ENCODE measurements at regions not wholly inside any gene's neighbourhood (a gene's known extent, or its start where the extent isn't known, plus 50 kb on each side); places are given as distances from the start of the nearest gene placed in this dataset.

GRCh38 chr17:70752966-70753467 is 583.7 kb downstream of the KCNJ2 start:
- H3K4me2 ChIP-seq (ENCODE audit: low read length), result no peak overlapping the region
- H3K9me2 ChIP-seq (ENCODE audit: low read depth, low read length), result no peaks in the 10 kb centered on the region
- no peaks in the 10 kb centered on the region for H3K4me1 ChIP-seq (ENCODE audit: insufficient read depth, low read length, severe bottlenecking)
- H3K36me3 ChIP-seq (ENCODE audit: insufficient read depth, low read length), result no peaks in the 10 kb centered on the region
- no peaks in the 10 kb centered on the region for H3K79me2 ChIP-seq (ENCODE audit: insufficient read depth, low read length)
- no peaks in the 10 kb centered on the region; the same call in 1 of the 2 replicates for H3K9me3 ChIP-seq (ENCODE audit: low read length)
- H3K27me3 ChIP-seq (ENCODE audit: insufficient read depth, low read length), result no peaks in the 10 kb centered on the region
- no peaks in the 10 kb centered on the region for H3F3A ChIP-seq (ENCODE audit: insufficient read depth, low read length)
- no peak overlapping the region for H3K4me3 ChIP-seq (ENCODE audit: low read depth, low read length, poor library complexity, severe bottlenecking)
- no peaks in the 10 kb centered on the region for H4K20me1 ChIP-seq (ENCODE audit: insufficient read depth, low read length)
- H3K27ac ChIP-seq (ENCODE audit: low read depth, low read length, poor library complexity, severe bottlenecking), result no peak overlapping the region
- H3K9ac ChIP-seq (ENCODE audit: low read length), result no peak overlapping the region
- H2AFZ ChIP-seq (ENCODE audit: low read length), result no peak overlapping the region
- TF ChIP-seq CTCF (IDR thresholded peaks at IDR 0.05; ENCODE audit: low read length) (no peak), EZH2 (IDR thresholded peaks at IDR 0.05; ENCODE audit: borderline replicate concordance, low read length) (no peak)

GRCh38 chr17:70763018-70763417 is 593.7 kb downstream of the KCNJ2 start:
- no peaks in the 10 kb centered on the region for H3K9me2 ChIP-seq (ENCODE audit: low read depth, low read length)

GRCh38 chr17:70767102-70767701 is 597.9 kb downstream of the KCNJ2 start:
- Histone ChIP-seq H3K4me1 (ENCODE audit: insufficient read depth, low read length, severe bottlenecking) (no peaks in the 10 kb centered on the region), H3K27ac (ENCODE audit: low read depth, low read length, poor library complexity, severe bottlenecking) (no peak overlapping the region), H3K9ac (ENCODE audit: low read length) (no peak overlapping the region), H3K9me3 (ENCODE audit: low read length) (no peaks in the 10 kb centered on the region), H3K9me2 (ENCODE audit: low read depth, low read length) (no peaks in the 10 kb centered on the region), H3K4me2 (ENCODE audit: low read length) (no peak overlapping the region), H3K36me3 (ENCODE audit: insufficient read depth, low read length) (no peaks in the 10 kb centered on the region), H3K4me3 (ENCODE audit: low read depth, low read length, poor library complexity, severe bottlenecking) (no peak overlapping the region), H2AFZ (ENCODE audit: low read length) (no peak overlapping the region), H3K79me2 (ENCODE audit: insufficient read depth, low read length) (no peaks in the 10 kb centered on the region), H3K27me3 (ENCODE audit: insufficient read depth, low read length) (no peaks in the 10 kb centered on the region), H3F3A (ENCODE audit: insufficient read depth, low read length) (no peaks in the 10 kb centered on the region), H4K20me1 (ENCODE audit: insufficient read depth, low read length) (no peaks in the 10 kb centered on the region)
- TF ChIP-seq CTCF (IDR thresholded peaks at IDR 0.05; ENCODE audit: low read length), result peak; percentile 66
- no peak for TF ChIP-seq EZH2 (IDR thresholded peaks at IDR 0.05; ENCODE audit: borderline replicate concordance, low read length)

More at GRCh38 chr17:70763018-70763417, 593.7 kb downstream of the KCNJ2 start:
- no peak overlapping the region for H3K4me2 ChIP-seq (ENCODE audit: low read length)
- TF ChIP-seq EZH2 (IDR thresholded peaks at IDR 0.05; ENCODE audit: borderline replicate concordance, low read length) (no peak), CTCF (IDR thresholded peaks at IDR 0.05; ENCODE audit: low read length) (no peak)
- H3F3A ChIP-seq (ENCODE audit: insufficient read depth, low read length), result no peaks in the 10 kb centered on the region
- H2AFZ ChIP-seq (ENCODE audit: low read length), result no peak overlapping the region
- H3K36me3 ChIP-seq (ENCODE audit: insufficient read depth, low read length), result no peaks in the 10 kb centered on the region
- no peaks in the 10 kb centered on the region for H3K27me3 ChIP-seq (ENCODE audit: insufficient read depth, low read length)
- H3K79me2 ChIP-seq (ENCODE audit: insufficient read depth, low read length), result no peaks in the 10 kb centered on the region
- no peak overlapping the region for H3K9ac ChIP-seq (ENCODE audit: low read length)
- no peaks in the 10 kb centered on the region for H3K9me3 ChIP-seq (ENCODE audit: low read length)
- H3K4me3 ChIP-seq (ENCODE audit: low read depth, low read length, poor library complexity, severe bottlenecking), result no peak overlapping the region
- H4K20me1 ChIP-seq (ENCODE audit: insufficient read depth, low read length), result no peaks in the 10 kb centered on the region
- H3K27ac ChIP-seq (ENCODE audit: low read depth, low read length, poor library complexity, severe bottlenecking), result no peak overlapping the region
- H3K4me1 ChIP-seq (ENCODE audit: insufficient read depth, low read length, severe bottlenecking), result no peaks in the 10 kb centered on the region

Data from OCI-LY1 (cell line).